ENCODE measurements at regions not wholly inside any gene's neighbourhood (a gene's known extent, or its start where the extent isn't known, plus 50 kb on each side); places are given as distances from the start of the nearest gene placed in this dataset.
"Not testable (repeated sequence)": the region's sequence is repeated elsewhere in the genome, so short reads cannot be mapped to it uniquely, and the experiment has no call there.

- peak; percentile 16 to 22 for DNase-seq
Measured at GRCh38 chr21:32886339-32886738, 114.8 kb upstream of the PAXBP1 start.

- no peak for DNase-seq
Measured at GRCh38 chr21:32887026-32887425, 115.5 kb upstream of the PAXBP1 start.

- DNase-seq: no peak
Measured at GRCh38 chr21:32888971-32889370, 117.4 kb upstream of the PAXBP1 start.

GRCh38 chr21:32889596-32889995, 118.0 kb upstream of the PAXBP1 start:
- DNase-seq: no peak

GRCh38 chr21:32894321-32894720, 122.8 kb upstream of the PAXBP1 start:
- DNase-seq: no peak

GRCh38 chr21:32900814-32901213, 124.9 kb upstream of the OLIG2 start:
- DNase-seq: no peak

GRCh38 chr21:32907521-32907920, 118.2 kb upstream of the OLIG2 start:
- no peak for DNase-seq

GRCh38 chr21:32908534-32908933, 117.2 kb upstream of the OLIG2 start:
- no peak for DNase-seq

GRCh38 chr21:32909393-32909792, 116.3 kb upstream of the OLIG2 start:
- DNase-seq: no peak

- no peak for DNase-seq
Measured at GRCh38 chr21:32914424-32915039, 111.2 kb upstream of the OLIG2 start.

GRCh38 chr21:32915099-32915498, 110.6 kb upstream of the OLIG2 start:
- DNase-seq: no peak

- no peak for DNase-seq
Measured at GRCh38 chr21:32916088-32916487, 109.6 kb upstream of the OLIG2 start.

- DNase-seq: no peak
Measured at GRCh38 chr21:32916522-32917099, 109.1 kb upstream of the OLIG2 start.

- DNase-seq: no peak
Measured at GRCh38 chr21:32917362-32918135, 108.2 kb upstream of the OLIG2 start.

- no peak for DNase-seq
Measured at GRCh38 chr21:32918478-32919120, 107.1 kb upstream of the OLIG2 start.

- DNase-seq: no peak
Measured at GRCh38 chr21:32920474-32920873, 105.3 kb upstream of the OLIG2 start.

- peak; percentile 60 to 68 for DNase-seq
Measured at GRCh38 chr21:32921632-32922230, 104.0 kb upstream of the OLIG2 start.

- no peak for DNase-seq
Measured at GRCh38 chr21:32925098-32925497, 100.6 kb upstream of the OLIG2 start.

- no peak for DNase-seq
Measured at GRCh38 chr21:32929633-32930038, 96.1 kb upstream of the OLIG2 start.

- no peak for DNase-seq
Measured at GRCh38 chr21:32930673-32931072, 95.1 kb upstream of the OLIG2 start.

- DNase-seq: not testable (repeated sequence)
Measured at GRCh38 chr21:32934068-32934467, 91.7 kb upstream of the OLIG2 start.

- no peak for DNase-seq
Measured at GRCh38 chr21:32934829-32935228, 90.9 kb upstream of the OLIG2 start.

All from stimulated activated CD4-positive, alpha-beta T cell treated with anti-CD3 and anti-CD28 coated beads, Interleukin-2, amount 100 ng/mL, for 24 hours (primary cell).